Smooth muscle cell of the brain vasculature (primary cell): ENCODE measurements at regions not wholly inside any gene's neighbourhood (a gene's known extent, or its start where the extent isn't known, plus 50 kb on each side); places are given as distances from the start of the nearest gene placed in this dataset.
A peak's percentile ranks its signal among the peaks of the same experiment; 100 is the strongest.
"Not testable (repeated sequence)": the region's sequence is repeated elsewhere in the genome, so short reads cannot be mapped to it uniquely, and the experiment has no call there.

Experiments
- DNase-seq: peaks from one replicate; pipeline ENCODE4 v3.0.0-alpha.2; 2012; ENCODE audit warnings: low read depth, low spot score

DNA sequence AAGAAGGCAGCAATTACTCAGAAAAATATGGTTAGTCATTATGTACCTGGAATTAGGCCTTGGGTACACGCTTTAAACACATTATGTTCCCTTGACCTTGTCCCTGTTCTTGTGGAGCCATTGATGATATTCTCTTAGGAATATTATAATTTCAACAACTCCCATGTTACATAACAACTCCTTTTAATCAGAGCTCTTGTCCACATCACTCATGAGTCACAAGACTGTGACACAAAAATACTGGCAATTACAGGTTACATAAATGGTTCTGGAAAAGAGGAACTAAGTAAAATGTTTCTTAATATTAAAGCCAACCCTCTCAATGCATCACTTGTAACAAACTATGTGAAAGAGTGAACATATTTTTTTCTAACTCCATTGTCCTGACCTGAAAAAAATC, 143.8 kb upstream of the PCLO start:
- DNase-seq = no peak

DNA sequence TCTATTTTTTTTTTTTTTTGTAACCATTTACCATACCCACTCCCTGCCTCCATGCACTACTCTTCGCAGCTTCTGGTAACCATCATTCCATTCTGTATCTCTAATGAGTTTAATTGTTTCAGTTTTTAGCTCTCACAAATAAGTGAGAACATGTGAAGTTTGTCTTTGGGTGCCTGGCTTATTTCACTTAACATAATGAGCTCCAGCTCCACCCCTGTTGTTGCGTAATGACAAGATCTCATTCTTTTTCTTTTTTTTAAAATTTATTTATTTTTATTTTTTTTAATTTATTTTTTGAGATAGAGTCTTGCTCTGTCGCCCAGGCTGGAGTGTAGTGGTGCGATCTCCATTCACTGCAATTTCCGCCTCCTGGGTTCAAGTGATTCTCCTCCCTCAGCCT, 142.3 kb upstream of the PCLO start:
- no peak for DNase-seq

GRCh38 chr7:83301416-83301815, 138.7 kb upstream of the PCLO start:
- peak; percentile 43 for DNase-seq

GRCh38 chr7:83290211-83290610, 127.5 kb upstream of the PCLO start:
- DNase-seq = no peak

DNA sequence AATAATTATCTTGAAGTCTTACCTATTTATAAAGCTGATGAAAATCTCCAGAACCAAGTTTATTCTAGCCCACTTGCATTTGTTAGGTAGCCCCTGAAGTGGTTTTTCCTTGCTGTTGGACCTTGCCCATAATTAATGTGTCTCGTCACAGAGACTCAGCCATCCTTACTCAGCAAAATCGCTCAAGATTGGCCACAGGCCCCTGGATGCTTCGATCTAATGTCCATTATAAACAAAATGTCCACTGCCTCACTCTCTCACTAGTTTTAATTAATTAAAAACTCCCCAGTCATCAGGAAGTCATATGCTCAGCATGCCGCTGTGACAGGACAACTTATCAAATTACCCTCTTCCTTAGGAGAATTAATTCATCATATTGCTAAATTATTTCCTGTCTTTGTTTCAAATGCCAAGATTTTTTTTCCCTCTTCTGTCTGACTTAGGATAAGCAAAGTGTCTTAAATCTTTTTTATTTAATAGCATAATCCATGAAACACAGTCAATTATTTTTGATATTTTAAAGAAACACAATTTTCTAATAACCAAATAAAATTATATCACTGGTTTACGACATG, 126.8 kb upstream of the PCLO start:
- DNase-seq = no peak

- DNase-seq = no peak
Observed at GRCh38 chr7:83280671-83281070, 118.0 kb upstream of the PCLO start.

GRCh38 chr7:83276250-83276649, 113.6 kb upstream of the PCLO start:
- DNase-seq = no peak

GRCh38 chr7:83273699-83274098, 111.0 kb upstream of the PCLO start:
- no peak for DNase-seq

DNA sequence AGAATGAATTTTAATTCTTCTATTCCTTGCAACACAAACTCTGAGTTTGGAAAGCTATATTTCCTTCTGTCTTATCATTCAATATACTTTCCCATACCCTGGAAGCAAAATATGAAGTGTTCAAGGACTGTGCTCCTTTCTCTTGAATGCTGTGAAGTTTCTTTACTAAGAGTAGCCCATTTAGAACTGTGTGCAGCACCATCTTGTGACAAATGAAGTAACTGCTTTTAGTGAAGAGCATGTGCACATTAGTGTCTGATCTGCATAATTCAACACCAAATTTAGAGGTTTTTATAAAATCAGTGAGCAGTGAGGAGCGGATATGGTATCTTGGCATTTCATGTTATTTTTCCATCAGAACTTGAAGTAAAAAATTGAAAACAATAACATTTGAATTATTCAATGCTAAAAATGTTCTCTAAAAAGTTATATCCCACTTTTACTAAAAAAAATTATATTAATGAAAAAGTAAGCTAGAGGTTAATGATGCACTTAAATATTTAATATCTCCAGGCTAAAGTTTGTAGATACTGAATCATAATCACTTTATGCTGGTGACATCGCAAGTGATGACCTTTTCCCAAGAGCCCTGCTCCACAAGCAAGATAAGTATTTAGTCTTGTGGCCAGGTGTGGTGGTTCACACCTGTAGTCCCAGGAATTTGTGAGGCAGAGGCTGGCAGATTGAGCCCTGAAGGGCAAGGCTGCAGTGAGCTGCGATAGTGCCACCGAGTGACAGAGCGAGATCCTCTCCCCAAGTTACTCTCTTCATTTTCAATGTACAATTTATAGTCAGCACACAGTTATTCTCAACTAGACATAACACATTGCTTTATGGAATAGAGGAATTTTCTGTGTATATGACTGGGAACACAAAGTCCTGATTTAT, 108.8 kb upstream of the PCLO start:
- DNase-seq = peak; percentile 21

- no peak for DNase-seq
Observed at GRCh38 chr7:83270407-83270806, 107.7 kb upstream of the PCLO start.

GRCh38 chr7:83267141-83267631, 104.5 kb upstream of the PCLO start:
- no peak for DNase-seq

DNA sequence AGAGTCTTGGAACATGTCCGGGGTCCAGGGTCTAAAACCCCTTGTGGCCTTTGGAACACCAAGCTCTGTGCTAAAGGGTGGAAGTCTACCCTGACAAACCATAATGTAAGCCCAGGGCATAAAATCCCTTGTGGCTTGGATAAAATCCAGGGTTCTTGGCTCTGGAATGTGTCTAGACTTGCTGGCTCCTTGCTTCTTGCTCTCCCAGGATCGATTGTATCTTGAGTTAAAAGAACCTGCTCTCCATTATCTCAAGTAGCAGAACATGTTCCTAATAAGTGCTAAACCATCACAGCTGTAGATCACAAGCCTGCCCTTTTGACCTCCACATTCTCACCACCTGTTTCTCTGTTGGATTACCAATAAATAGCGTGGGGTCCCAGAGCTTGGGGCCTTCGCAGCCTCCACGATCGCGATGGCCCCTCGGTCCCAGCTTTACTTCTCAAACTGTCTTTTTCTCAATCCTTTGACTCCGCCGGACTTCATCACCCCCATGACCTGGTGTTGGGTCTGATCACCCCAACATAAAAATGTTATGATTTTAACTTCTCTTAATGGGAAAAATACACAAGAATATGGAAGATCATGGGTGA, 100.9 kb upstream of the PCLO start:
- DNase-seq = not testable (repeated sequence)

GRCh38 chr7:83259064-83259463, 96.4 kb upstream of the PCLO start:
- DNase-seq = no peak

GRCh38 chr7:83248000-83248399, 85.3 kb upstream of the PCLO start:
- no peak for DNase-seq

DNA sequence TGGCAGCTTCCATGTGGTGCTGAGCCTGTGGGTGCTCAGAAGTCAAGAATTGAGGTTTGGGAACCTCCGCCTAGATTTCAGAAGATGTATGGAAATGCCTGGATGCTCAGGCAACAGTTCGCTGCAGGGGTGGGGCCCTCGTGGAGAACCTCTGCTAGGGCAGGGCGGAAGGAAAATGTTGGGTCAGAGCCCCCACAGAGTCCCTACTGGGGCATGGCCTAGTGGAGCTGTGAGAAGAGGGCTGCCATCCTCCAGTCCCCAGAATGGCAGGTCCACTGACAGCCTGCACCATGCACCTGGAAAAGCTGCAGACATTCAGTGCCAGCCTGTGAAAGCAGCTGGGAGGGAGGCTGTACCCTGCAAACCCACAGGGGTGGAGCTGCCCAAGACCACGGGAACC, 56.5 kb upstream of the PCLO start:
- DNase-seq = not testable (repeated sequence)

GRCh38 chr7:83212883-83213282, 50.2 kb upstream of the PCLO start:
- DNase-seq = no peak
